GM21367 (cell line): ENCODE measurements at regions not wholly inside any gene's neighbourhood (a gene's known extent, or its start where the extent isn't known, plus 50 kb on each side); places are given as distances from the start of the nearest gene placed in this dataset.
"Not testable (repeated sequence)": the region's sequence is repeated elsewhere in the genome, so short reads cannot be mapped to it uniquely, and the experiment has no call there.

Source experiments
- ATAC-seq: cut with Tn5 transposase; IDR thresholded peaks from one replicate; pipeline ENCODE4 v1.9.1; 2021; ENCODE audit not compliant: unreplicated experiment

DNA sequence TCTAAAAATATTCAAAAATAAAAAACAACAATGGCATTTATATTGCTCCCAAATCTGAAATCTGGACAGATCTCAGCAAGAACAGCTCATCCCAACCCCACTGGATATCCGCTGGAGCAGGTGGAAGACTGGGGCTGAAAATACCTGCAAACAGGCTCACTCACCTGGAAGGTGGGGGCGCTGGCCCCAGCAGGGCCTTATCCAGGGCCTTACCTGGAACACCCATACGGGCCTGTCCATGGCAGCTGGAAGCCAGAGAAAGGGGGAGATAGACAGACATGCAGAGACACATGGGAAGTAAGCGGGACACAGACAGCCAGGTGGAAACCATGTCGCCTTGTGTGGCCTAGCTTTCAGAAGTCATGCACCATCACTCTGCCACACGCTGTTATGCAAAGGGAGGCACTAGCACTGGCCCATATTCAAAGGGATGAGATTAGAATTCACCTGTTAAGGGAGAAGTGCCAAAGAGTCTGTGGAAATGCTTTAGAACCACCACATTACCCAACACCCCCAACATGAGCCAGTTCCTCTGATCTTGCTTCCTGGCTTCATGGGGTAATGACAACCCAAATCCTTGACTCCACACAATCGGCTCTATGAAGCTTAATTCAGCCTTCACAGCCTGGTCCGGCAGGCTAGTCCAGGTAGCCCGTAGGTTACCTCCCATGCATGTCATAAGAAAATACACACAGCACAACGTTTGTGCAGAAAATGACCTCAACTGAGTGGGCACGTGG is 99.0 kb upstream of the CDYL start:
- ATAC-seq, result no peak

DNA sequence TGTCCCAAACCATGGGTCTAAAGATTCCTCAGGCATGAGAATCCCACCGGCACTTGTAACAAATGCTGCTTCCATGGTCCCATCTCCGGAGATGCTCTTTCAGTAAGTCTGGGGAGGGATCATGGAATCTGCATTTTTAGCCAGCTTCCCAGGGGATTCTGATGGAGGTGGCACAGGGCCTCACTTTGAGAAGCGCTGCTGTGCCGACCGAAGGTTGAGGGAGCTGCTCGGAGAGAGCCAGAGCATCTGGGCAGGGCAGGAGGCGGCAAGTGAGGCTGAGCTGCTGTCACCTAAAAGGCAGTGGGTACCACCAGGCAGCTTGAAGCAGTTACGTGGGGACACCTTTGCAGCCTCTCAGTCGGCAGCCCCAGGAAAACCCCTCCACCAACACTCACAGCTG is 100.2 kb upstream of the CDYL start:
- no peak for ATAC-seq

DNA sequence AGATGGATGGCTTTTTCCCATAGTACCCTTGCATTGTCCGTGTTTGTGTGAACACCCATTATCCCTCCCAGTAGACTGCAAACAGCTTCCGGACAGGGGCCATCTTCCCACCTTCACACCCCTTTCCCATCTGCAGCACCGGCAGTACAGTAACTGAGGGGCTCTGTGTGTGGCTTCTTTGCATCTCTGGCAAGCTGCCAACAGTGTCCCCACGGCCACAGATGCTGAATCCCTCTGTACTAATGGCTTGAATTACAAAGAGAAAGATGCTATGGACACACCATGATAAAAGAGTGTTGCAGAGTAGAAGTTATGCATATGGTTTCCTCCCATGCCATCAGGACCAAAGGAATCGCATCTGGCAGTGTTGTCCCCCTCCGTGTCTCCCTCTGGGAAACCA is 101.1 kb upstream of the CDYL start:
- ATAC-seq, result no peak

DNA sequence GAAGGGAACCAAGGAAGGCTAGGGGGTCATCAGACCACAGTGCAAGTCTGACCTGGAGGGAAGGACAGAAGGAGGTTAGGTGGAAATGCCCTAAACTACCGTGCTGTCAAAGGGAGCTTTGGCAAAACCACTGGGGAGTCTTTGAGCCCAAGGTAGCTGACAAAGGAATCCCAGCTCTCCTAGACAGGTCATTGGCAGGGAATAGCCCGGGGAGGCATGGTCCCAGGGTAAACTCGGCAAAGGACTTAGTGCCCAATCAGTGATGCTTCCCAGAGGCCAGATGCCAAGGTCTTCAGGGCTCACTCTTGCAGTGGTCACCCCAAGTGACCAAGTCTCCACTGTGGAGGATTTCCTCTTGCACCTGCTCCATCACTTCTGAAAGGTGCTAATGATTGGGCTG is 102.3 kb upstream of the CDYL start:
- no peak for ATAC-seq

DNA sequence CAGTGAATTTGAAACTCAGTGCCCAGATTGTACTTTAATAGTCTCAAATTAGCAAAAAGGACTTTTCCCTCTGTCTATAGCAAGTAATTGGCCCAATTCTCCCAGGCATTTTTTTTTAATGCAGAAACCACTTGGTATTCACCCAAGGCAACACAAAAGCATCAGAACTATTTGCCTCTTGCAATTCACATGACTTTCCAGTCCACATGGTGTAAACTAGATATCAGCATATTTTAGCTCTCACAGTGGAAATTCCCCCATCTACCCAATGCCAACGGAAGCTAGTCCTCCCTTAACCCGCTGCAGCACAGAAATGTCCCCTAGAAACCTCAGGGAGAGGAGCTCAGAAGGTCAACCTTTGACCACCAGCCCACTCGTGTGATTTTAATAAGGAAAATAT is 103.4 kb upstream of the CDYL start:
- no peak for ATAC-seq

DNA sequence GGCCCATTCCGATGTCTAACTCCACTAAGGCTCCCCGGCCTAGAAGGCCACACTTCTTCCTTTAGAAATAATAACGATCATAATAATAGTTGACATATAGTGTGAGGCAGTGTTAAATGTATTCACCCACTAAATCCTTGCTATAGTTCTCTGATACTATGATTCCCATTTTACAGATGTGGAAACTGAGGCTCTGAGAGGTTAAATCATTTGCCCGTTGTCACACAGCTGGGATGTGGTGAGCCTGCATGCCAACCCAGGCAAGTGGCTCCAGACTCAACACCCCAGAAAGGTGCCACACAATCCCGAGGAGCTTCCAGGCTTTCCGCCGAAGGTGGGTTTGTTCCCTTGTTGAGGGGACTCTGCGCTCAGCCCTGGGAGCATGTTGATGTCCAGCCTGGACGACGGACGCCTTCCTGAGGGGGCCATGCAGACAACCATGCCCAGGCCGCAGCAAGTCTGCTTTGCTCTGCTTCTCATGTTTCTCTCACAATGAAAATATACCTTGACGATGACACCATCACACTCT is 104.6 kb upstream of the CDYL start:
- no peak for ATAC-seq

DNA sequence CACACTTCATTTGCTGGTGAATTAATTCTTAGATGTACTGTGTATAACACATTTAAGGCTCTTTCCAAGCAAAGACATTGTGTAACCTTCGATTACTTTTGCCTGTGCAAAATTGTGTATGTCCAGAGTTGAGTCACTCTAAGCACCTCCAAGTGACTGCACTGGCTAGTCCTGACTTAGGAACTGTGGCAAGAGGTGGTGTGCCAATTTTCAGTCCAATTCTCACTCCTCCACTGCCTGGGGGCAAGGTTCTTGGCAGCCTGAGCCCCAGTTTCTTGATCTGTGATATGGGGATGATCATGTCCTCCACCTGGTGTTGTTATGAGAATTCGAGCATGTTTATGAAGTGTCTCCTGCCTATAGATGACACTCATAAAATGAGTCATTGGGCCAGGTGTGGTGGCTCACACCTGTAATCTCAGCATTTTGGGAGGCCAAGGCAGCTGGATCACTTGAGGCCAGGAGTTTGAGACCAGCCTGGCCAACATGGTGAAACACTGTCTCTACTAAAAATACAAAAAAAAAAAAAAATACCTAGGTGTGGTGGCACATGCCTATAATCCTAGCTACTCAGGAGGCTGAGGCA is 105.3 kb upstream of the CDYL start:
- ATAC-seq, result no peak

DNA sequence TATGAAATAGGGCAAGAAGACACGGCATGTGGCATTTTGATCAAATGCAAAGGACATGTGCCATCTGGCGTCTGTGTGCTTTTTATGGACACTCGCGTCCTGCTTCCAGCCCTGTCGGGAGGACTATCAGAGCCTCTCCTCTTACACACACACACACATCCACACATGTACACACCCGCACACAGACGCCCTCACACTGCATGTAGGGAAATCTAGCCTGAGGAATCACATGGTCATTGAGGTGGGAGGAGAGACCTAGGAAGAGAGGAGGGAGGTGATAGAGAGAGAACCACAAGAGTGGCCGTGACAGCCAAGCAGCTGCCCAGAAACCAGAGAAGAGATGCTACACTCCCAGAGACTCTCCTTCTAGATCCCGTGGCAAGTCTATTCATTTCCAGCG is 105.9 kb upstream of the CDYL start:
- no peak for ATAC-seq

DNA sequence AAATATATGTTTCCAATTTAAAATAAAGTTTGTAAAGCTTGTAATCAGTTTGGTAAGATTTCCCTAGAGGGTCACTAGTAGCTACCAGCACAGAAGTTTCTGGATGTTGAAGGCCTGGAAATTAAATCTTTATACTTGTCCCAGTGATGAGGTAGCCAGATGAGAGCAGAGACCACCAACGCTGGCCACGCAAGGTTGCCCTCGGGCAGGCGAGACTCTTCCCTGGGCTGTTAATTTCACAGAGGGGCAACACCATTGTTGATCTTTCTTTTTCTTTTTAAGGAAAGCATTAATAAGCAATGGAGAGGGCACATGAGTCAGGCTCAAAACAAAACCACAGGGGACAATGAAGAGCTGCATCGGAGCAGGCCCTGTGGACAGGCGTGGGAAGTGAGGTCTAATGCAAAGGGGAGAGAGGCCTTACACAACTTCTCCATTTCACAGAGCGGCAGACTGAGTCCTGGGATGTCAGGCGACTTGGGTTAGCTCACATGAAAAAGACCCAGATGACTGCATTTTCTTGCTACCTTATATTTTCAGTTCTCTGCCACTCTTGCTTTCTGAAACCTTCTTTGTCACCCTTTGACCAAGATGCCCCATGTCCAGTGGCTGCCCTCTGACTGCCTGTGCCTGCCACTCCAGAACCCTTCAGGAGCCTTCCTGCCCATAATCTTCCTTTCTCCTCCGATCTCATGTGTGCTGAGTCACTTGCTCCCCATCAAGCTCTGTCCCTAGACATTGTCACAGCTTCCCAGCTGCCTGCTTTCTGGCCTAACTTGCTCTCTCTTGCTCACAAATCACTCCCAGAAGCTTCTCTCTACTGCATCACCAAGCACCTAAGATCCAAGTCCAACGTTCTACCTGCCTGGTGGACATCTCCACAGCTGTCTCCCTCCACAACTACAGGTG is 107.7 kb upstream of the CDYL start:
- ATAC-seq, result no peak

DNA sequence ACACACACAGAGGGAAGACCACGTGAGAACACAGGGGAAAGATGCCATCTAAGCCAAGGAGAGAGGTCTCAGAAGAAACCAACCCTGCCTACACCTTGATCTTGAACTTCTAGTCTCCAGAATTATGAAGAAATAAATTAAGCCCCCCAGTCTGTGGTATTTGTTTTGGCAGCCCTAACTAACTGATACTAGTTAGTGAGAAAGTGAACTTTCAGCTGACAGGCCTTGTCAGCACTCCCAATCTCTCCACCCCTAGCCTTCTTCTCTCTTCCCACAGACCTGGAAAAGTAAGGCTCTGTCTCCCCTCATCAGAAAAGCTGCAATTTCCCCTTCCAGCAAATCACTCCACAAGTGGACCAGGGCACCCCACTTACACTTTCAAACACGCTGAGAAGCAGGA is 108.6 kb upstream of the CDYL start:
- no peak for ATAC-seq

DNA sequence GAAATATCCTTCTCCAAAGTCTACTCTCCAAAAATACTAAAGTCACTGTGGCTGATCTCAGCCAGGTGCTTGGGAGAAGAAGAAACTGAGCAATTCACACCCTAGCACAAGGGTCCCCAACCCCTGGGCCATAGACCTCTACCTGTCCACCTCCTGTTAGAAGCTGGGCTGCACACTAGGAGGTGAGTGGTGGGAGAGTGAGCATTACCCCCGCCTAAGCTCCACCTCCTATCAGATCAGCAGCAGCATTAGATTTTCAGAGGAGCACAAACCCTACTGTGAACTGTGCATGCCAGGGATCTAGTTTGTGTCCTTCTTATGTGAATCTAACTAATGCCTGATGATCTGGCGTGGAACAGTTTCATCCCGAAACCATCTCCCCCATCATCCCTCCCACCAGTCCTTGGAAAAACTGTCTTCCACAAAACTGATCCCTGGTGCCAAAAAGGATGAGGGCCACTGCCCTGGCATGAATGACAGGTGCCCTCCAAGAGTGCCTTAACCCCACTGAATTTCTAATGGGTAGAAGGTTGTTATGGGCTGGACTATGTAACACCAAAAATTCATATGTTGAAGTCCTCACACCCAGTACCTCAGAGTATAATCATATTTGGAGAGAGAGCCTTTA is 109.2 kb upstream of the CDYL start:
- ATAC-seq, result no peak

DNA sequence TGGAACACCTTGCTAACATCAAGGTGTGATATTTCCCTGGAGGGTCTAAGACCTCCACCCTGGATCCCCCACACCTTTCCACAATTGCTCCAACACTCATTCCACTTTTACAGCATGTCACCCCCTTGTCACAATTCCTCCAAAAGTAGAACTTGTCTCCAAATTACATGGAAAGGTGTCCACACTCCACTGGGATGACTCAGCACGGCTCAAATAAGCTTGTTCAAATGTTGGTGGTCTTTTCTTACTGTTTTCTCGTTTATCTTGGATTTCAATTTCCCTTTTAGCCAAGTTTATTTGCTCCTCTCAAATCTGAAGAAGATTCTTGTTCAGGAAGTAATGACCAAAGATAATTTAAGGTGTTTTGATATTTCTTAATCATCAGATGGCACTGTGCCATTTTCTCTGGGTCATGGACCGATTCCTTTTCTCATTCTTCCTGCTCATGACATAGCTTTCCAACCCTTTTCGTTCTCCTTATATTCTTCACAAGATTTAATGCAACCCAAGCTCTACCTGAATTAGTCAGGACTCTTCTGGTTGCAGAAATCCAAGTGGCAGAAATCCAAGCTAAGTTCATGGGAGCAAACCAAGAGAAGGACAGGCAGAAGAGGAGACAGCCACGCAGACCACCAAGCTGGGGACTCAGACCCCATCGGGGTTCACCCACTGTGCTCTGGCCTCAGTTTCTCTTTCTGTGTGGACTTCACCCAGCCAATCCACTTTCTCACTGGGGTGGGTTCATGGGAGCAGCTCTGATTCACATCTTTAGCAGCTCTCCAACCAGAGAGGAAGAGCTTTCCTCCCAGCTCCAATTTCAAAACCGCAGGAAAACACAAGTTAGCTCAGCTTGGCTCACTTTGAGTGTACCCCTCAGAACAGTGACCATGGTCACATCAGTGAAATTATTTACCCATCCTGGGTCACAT is 110.5 kb upstream of the CDYL start:
- ATAC-seq, result no peak

DNA sequence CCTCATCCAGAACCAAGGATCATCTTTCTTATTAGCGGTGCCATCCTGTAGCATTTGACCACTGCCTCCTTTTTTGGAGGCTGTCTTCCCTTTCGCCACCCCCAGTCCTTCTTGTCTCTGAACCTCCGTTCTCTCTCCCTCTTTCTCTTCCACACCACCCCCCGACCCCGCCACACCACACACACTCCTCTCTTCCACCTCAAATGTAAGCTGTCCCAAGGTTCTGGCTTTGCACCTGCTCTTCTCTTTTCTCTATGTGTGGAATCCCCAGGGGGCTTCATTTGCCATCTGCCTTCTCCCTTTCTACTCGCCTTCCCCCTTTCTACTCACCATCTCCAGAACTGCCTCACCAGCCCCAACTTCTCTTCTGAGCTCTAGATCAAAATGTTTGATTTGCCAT is 111.3 kb upstream of the CDYL start:
- ATAC-seq, result no peak

DNA sequence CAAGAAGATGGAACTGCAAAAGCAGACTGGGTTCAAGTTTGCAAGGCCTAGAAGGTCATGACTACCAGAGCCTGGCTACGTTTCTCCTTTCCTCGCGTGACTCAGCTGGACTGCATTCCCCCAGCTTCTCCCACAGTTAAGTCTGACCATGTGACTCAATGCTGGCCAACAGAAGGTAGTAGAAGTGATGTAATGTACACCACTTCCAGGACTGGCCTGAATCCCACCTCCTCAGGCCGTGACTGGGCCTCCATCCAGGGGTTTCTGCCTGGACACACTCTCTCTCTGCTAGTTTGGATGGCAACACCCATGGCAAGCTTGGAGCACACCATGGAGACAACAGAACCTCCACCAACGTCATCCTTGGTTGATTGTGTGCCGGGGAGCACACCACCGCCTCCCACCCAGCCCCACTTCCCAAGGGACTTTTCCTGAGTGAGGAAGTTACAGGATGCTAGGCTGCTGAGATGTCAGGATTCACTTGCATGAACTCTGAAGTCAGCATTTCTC is 112.0 kb upstream of the CDYL start:
- no peak for ATAC-seq

DNA sequence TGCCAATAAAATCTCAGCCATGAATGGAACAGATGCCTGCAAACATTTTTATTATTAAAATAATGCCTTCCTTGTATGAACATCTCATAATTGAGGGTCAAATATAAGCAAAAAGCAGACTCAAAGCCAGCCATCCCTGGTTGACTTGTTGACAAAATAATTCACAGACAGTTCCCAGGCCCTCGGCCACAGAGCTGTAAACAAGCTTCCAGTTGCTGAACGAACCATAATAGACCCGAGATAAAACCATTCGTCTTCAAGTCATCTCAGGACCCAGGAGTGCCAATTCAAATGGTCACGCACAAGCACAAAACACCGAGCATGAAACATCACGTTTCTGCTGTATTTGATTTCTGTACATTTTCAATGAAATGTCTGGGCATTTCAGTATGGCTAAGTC is 113.3 kb upstream of the CDYL start:
- ATAC-seq, result no peak

DNA sequence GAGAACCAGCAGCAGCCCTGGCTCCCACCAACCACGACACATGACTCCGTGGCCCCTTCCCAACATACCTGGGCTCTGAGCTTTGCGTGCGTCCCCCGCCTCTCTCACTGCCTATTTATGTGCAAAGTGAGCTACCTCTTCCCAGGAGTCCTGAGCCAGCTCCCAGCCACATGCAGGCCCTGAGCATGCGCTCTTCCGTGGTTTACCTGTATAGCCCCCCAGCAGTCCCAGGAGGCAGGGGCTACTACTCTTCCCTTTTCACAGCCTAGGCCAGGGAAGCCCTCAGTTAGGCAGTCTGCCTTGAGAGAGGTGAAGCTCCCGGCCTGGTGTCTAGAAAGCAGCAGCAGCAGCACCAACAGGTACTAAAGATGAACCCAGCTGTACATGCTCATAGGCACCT is 114.8 kb upstream of the CDYL start:
- no peak for ATAC-seq

DNA sequence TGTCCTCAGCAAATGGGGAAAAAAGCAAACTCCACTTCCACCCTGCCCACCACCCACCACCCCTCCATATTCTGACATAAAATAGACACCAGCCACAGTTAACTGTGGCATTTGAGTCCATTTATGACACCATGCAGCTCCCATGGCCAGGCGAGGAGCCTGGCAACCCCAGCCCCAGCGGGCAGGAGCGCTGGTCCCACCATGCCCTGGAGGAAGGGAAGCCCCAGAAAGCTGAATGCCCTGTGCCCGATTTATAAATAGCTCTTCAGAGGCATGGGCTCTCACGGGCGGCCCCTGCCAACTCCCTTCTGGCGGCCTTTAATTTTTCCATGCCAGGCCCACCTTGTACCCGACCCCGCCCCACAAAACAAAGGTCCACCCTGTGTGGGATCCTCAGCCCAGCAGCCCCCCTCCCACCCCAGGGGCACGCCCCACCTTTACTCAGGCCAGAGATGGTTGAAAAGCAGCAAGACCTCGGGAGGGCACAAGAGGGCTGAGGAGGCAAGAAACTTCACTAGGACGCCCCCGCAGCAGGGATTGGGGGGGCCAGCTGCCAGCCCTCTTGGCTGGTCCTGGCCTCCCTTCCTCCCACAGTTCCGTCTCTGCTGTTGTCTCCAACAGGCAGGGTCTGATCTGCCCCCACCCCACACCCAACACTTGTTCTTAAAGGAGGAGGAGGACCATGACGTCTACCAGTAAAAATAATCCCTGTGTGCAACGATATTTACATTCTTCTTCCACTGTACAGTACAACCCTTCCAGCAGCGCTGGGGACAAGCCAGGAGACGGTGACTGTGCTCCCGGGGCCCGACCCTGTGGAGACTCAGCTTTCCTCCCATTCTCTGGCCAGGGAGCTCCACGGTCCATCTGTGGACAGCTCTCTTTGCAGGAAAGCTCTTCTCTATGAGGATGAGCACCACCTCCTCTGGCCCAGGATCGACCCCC is 115.6 kb upstream of the CDYL start:
- ATAC-seq, result no peak

DNA sequence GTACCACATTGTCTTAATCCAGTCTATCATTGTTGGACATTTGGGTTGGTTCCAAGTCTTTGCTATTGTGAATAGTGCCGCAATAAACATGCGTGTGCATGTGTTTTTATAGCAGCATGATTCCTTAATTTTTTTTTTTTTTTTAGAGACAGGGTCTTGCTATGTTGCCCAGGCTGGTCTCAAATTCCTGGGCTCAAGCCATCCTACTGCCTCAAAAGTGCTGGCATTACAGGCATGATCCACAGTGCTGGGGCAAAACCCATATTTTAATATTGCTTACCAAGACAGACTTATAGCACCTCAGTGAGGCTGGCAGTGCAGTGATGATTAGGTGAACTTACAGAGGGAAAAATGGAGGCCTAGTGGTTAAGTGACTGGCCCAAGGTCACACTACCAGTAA is 116.5 kb upstream of the CDYL start:
- not testable (repeated sequence) for ATAC-seq

DNA sequence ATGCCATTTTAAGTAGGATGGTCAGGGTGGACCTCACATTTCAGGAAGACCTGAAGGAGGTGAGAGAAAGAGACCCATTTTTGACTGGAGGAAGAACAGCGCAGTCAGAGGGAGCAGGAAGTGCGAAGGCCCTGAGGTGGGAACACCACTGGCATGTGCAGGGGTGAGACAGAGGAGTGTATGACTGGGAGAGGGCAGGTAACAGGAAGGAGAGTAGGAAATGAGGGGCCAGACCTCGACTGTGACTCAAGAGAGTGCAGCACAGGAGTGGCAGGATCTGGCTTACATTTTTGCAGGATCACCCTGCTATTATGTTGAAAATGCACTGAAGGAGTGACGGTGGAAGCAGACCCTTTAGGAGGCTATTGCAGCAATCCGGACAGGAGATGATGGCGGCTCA is 117.7 kb upstream of the CDYL start:
- no peak for ATAC-seq
